ENCODE measurements at regions not wholly inside any gene's neighbourhood (a gene's known extent, or its start where the extent isn't known, plus 50 kb on each side); places are given as distances from the start of the nearest gene placed in this dataset.

GRCh38 chr1:38456531-38456876, 403.1 kb downstream of the RRAGC start:
- no peak overlapping the region for H3K27ac ChIP-seq (ENCODE audit: insufficient read depth, low read length)
- H3K9ac ChIP-seq (ENCODE audit: insufficient read depth, low read length) = no peak overlapping the region
- TF ChIP-seq EZH2 (IDR thresholded peaks at IDR 0.05; ENCODE audit: low read length, missing control alignments) (no peak), CTCF (conservative IDR thresholded peaks at IDR 0.05 in 1 of 2, IDR thresholded peaks at IDR 0.05 in 1 of 2; ENCODE audit: low read depth in 1 of 2, low read length in 2 of 2) (no peak)
- H3K4me3 ChIP-seq (replicated peaks in 1 of 4; ENCODE audit: control extremely low read depth in 1 of 4, insufficient read depth in 1 of 4, low read depth in 3 of 4, low read length in 4 of 4) = no peak overlapping the region
- no peak overlapping the region for H2AFZ ChIP-seq (ENCODE audit: low read length)
- H3K27me3 ChIP-seq (ENCODE audit: control insufficient read depth, insufficient read depth, low read length) = no peaks in the 10 kb centered on the region
- H4K20me1 ChIP-seq (ENCODE audit: control insufficient read depth, extremely low read depth, insufficient read depth, low read length) = no peaks in the 10 kb centered on the region
- DNase-seq (ENCODE audit: low read depth in 2 of 2) = no peak
- H3K36me3 ChIP-seq (ENCODE audit: control insufficient read depth, insufficient read depth, low read length) = no peaks in the 10 kb centered on the region
- H3K79me2 ChIP-seq (ENCODE audit: control insufficient read depth, insufficient read depth, low read length) = no peaks in the 10 kb centered on the region
- H3K4me1 ChIP-seq (ENCODE audit: control insufficient read depth, extremely low read depth, insufficient read depth, low read length) = no peaks in the 10 kb centered on the region
- H3K9me3 ChIP-seq (ENCODE audit: control insufficient read depth, insufficient read depth, low read depth, low read length) = no peaks in the 10 kb centered on the region
- H3K4me2 ChIP-seq (ENCODE audit: extremely low read depth, insufficient read depth, low read length) = no peak overlapping the region

GRCh38 chr1:38455829-38456530, 403.6 kb downstream of the RRAGC start:
- peak in 1 of 2 donors; percentile 61 for DNase-seq (ENCODE audit: low read depth in 2 of 2)
- H2AFZ ChIP-seq (ENCODE audit: low read length) = no peak overlapping the region
- H3K27ac ChIP-seq (ENCODE audit: insufficient read depth, low read length) = no peak overlapping the region
- no peak overlapping the region for H3K4me2 ChIP-seq (ENCODE audit: extremely low read depth, insufficient read depth, low read length)
- no peaks in the 10 kb centered on the region for H3K9me3 ChIP-seq (ENCODE audit: control insufficient read depth, insufficient read depth, low read depth, low read length)
- H3K36me3 ChIP-seq (ENCODE audit: control insufficient read depth, insufficient read depth, low read length) = no peaks in the 10 kb centered on the region
- H3K9ac ChIP-seq (ENCODE audit: insufficient read depth, low read length) = no peak overlapping the region
- no peaks in the 10 kb centered on the region for H3K79me2 ChIP-seq (ENCODE audit: control insufficient read depth, insufficient read depth, low read length)
- no peak overlapping the region for H3K4me3 ChIP-seq (replicated peaks in 1 of 4; ENCODE audit: control extremely low read depth in 1 of 4, insufficient read depth in 1 of 4, low read depth in 3 of 4, low read length in 4 of 4)
- H3K4me1 ChIP-seq (ENCODE audit: control insufficient read depth, extremely low read depth, insufficient read depth, low read length) = no peaks in the 10 kb centered on the region
- no peaks in the 10 kb centered on the region for H4K20me1 ChIP-seq (ENCODE audit: control insufficient read depth, extremely low read depth, insufficient read depth, low read length)
- TF ChIP-seq EZH2 (IDR thresholded peaks at IDR 0.05; ENCODE audit: low read length, missing control alignments) = no peak
- no peak for TF ChIP-seq CTCF (conservative IDR thresholded peaks at IDR 0.05 in 1 of 2, IDR thresholded peaks at IDR 0.05 in 1 of 2; ENCODE audit: low read depth in 1 of 2, low read length in 2 of 2)
- H3K27me3 ChIP-seq (ENCODE audit: control insufficient read depth, insufficient read depth, low read length) = no peaks in the 10 kb centered on the region

- no peak for DNase-seq (ENCODE audit: low read depth in 2 of 2)
- Histone ChIP-seq H3K36me3 (ENCODE audit: control insufficient read depth, insufficient read depth, low read length) (no peaks in the 10 kb centered on the region), H3K27me3 (ENCODE audit: control insufficient read depth, insufficient read depth, low read length) (no peaks in the 10 kb centered on the region), H3K79me2 (ENCODE audit: control insufficient read depth, insufficient read depth, low read length) (no peaks in the 10 kb centered on the region), H3K9ac (ENCODE audit: insufficient read depth, low read length) (no peak overlapping the region), H3K4me1 (ENCODE audit: control insufficient read depth, extremely low read depth, insufficient read depth, low read length) (no peaks in the 10 kb centered on the region), H2AFZ (ENCODE audit: low read length) (no peak overlapping the region), H3K27ac (ENCODE audit: insufficient read depth, low read length) (no peak overlapping the region), H3K4me3 (replicated peaks in 1 of 4; ENCODE audit: control extremely low read depth in 1 of 4, insufficient read depth in 1 of 4, low read depth in 3 of 4, low read length in 4 of 4) (no peak overlapping the region), H3K4me2 (ENCODE audit: extremely low read depth, insufficient read depth, low read length) (no peak overlapping the region), H4K20me1 (ENCODE audit: control insufficient read depth, extremely low read depth, insufficient read depth, low read length) (no peaks in the 10 kb centered on the region), H3K9me3 (ENCODE audit: control insufficient read depth, insufficient read depth, low read depth, low read length) (no peaks in the 10 kb centered on the region)
- no peak for TF ChIP-seq EZH2 (IDR thresholded peaks at IDR 0.05; ENCODE audit: low read length, missing control alignments)
- TF ChIP-seq CTCF (conservative IDR thresholded peaks at IDR 0.05 in 1 of 2, IDR thresholded peaks at IDR 0.05 in 1 of 2; ENCODE audit: low read depth in 1 of 2, low read length in 2 of 2) = no peak
Observed at GRCh38 chr1:38454749-38455441, 404.7 kb downstream of the RRAGC start.

All from fibroblast of lung (primary cell).